Fibroblast of lung (primary cell): ENCODE measurements at regions not wholly inside any gene's neighbourhood (a gene's known extent, or its start where the extent isn't known, plus 50 kb on each side); places are given as distances from the start of the nearest gene placed in this dataset.

Experiments used
- DNase-seq, 2 donors: peaks; one replicate each; pipeline versions ENCODE4 v3.0.0 to v3.0.0-alpha.2; 2010; ENCODE audit warnings: low read depth in 2 of 2
- H2AFZ ChIP-seq: 2 replicates; pipeline ENCODE4 v1.5.1; 2012; ENCODE audit warnings: low read length, control low read depth, inconsistent platforms
- H3K27ac ChIP-seq: 2 replicates; pipeline ENCODE4 v1.5.1; 2011; ENCODE audit warnings: low read length, control low read depth; ENCODE audit not compliant: insufficient read depth
- H3K27me3 ChIP-seq: 2 replicates; pipeline ENCODE4 v1.5.1; 2011; ENCODE audit warnings: mild to moderate bottlenecking, low read length; ENCODE audit not compliant: control insufficient read depth, insufficient read depth
- H3K36me3 ChIP-seq: 2 replicates; pipeline ENCODE4 v1.5.1; 2011; ENCODE audit warnings: low read length; ENCODE audit not compliant: control insufficient read depth, insufficient read depth
- H3K4me1 ChIP-seq: 2 replicates; pipeline ENCODE4 v1.5.1; 2011; ENCODE audit warnings: low read length; ENCODE audit not compliant: control insufficient read depth, insufficient read depth; ENCODE audit errors: extremely low read depth
- H3K4me2 ChIP-seq: 2 replicates; pipeline ENCODE4 v1.5.1; 2011; ENCODE audit warnings: low read length, control low read depth; ENCODE audit not compliant: insufficient read depth; ENCODE audit errors: extremely low read depth
- H3K4me3 ChIP-seq, 4 experiments: fragments of 200-600 bp in 1 of 4; sonication (generic) in 1 of 4; replicated peaks in 1 of 4; 2 replicates each; pipeline ENCODE4 v1.5.1; 2011 to 2016; ENCODE audit warnings: low read length in 4 of 4, low read depth in 3 of 4, mild to moderate bottlenecking in 3 of 4, control low read depth in 2 of 4, inconsistent platforms in 1 of 4, mixed read lengths in 1 of 4; ENCODE audit not compliant: insufficient read depth in 1 of 4; ENCODE audit errors: control extremely low read depth in 1 of 4
- H3K79me2 ChIP-seq: 2 replicates; pipeline ENCODE4 v1.5.1; 2012; ENCODE audit warnings: mild to moderate bottlenecking, low read length, inconsistent platforms; ENCODE audit not compliant: control insufficient read depth, insufficient read depth
- H3K9ac ChIP-seq: 2 replicates; pipeline ENCODE4 v1.5.1; 2011; ENCODE audit warnings: mild to moderate bottlenecking, low read length, control low read depth; ENCODE audit not compliant: insufficient read depth
- H3K9me3 ChIP-seq: 2 replicates; pipeline ENCODE4 v1.5.1; 2012; ENCODE audit warnings: low read depth, low read length; ENCODE audit not compliant: control insufficient read depth, insufficient read depth
- H4K20me1 ChIP-seq: 2 replicates; pipeline ENCODE4 v1.5.1; 2011; ENCODE audit warnings: low read length; ENCODE audit not compliant: control insufficient read depth, insufficient read depth; ENCODE audit errors: extremely low read depth
- CTCF ChIP-seq, 2 donors: IDR thresholded peaks in 1 of 2; conservative IDR thresholded peaks in 1 of 2; 1 replicate in 1 of 2; 2 replicates in 1 of 2; pipeline ENCODE4 v1.5.1; 2011 to 2012; ENCODE audit warnings: low read length in 2 of 2, control low read depth in 1 of 2, inconsistent platforms in 1 of 2, low read depth in 1 of 2, mild to moderate bottlenecking in 1 of 2
- EZH2 ChIP-seq: IDR thresholded peaks from 2 replicates; pipeline ENCODE4 v1.5.1; 2012; ENCODE audit warnings: low read length, control low read depth, mild to moderate bottlenecking; ENCODE audit errors: missing control alignments

- Histone ChIP-seq H3K4me1 (peaks cover 3% of the 10 kb centered on the region), H3K9ac (no peak overlapping the region)
Measured at GRCh38 chr2:217421834-217422233, 562.0 kb upstream of the TNP1 start.

GRCh38 chr2:217420854-217421253 is 561.0 kb upstream of the TNP1 start:
- Histone ChIP-seq H3K36me3 (no peaks in the 10 kb centered on the region), H3K4me2 (no peak overlapping the region), H3K79me2 (no peaks in the 10 kb centered on the region), H2AFZ (no peak overlapping the region), H3K9ac (no peak overlapping the region), H4K20me1 (no peaks in the 10 kb centered on the region), H3K27me3 (no peaks in the 10 kb centered on the region), H3K9me3 (no peaks in the 10 kb centered on the region), H3K27ac (no peak overlapping the region), H3K4me1 (peaks cover 3% of the 10 kb centered on the region), H3K4me3 (no peak overlapping the region)
- TF ChIP-seq CTCF (conservative IDR thresholded peaks at IDR 0.05 in 1 of 2, IDR thresholded peaks at IDR 0.05 in 1 of 2; ENCODE audit: low read depth in 1 of 2, low read length in 2 of 2) (no peak), EZH2 (no peak)
- DNase-seq, result peak in 1 of 2 donors; percentile 39

More at GRCh38 chr2:217421834-217422233, 562.0 kb upstream of the TNP1 start:
- Histone ChIP-seq H3K79me2 (no peaks in the 10 kb centered on the region), H3K27ac (no peak overlapping the region), H3K27me3 (no peaks in the 10 kb centered on the region), H3K9me3 (no peaks in the 10 kb centered on the region), H3K4me3 (no peak overlapping the region), H3K36me3 (no peaks in the 10 kb centered on the region), H2AFZ (no peak overlapping the region), H4K20me1 (no peaks in the 10 kb centered on the region), H3K4me2 (no peak overlapping the region)
- TF ChIP-seq CTCF (conservative IDR thresholded peaks at IDR 0.05 in 1 of 2, IDR thresholded peaks at IDR 0.05 in 1 of 2; ENCODE audit: low read depth in 1 of 2, low read length in 2 of 2) (no peak), EZH2 (no peak)
- no peak for DNase-seq

GRCh38 chr2:217419055-217419671 is 559.3 kb upstream of the TNP1 start:
- no peaks in the 10 kb centered on the region for H3K79me2 ChIP-seq
- no peak overlapping the region for H3K4me2 ChIP-seq
- TF ChIP-seq CTCF (conservative IDR thresholded peaks at IDR 0.05 in 1 of 2, IDR thresholded peaks at IDR 0.05 in 1 of 2; ENCODE audit: low read depth in 1 of 2, low read length in 2 of 2) (no peak), EZH2 (no peak)
- H3K36me3 ChIP-seq, result no peaks in the 10 kb centered on the region
- H4K20me1 ChIP-seq, result no peaks in the 10 kb centered on the region
- no peak overlapping the region for H3K27ac ChIP-seq
- DNase-seq, result no peak
- peaks cover 3% of the 10 kb centered on the region for H3K4me1 ChIP-seq
- no peak overlapping the region for H2AFZ ChIP-seq
- no peak overlapping the region for H3K4me3 ChIP-seq
- H3K9ac ChIP-seq, result no peak overlapping the region
- H3K9me3 ChIP-seq, result no peaks in the 10 kb centered on the region
- H3K27me3 ChIP-seq, result no peaks in the 10 kb centered on the region
